Left renal pelvis (tissue), 4 donors: ENCODE measurements at regions not wholly inside any gene's neighbourhood (a gene's known extent, or its start where the extent isn't known, plus 50 kb on each side); places are given as distances from the start of the nearest gene placed in this dataset.

Source experiments
- DNase-seq, 4 donors: peaks; one replicate each; pipeline ENCODE4 v3.0.0-alpha.2; 2013; ENCODE audit warnings: low read depth in 4 of 4, low spot score in 3 of 4

DNA sequence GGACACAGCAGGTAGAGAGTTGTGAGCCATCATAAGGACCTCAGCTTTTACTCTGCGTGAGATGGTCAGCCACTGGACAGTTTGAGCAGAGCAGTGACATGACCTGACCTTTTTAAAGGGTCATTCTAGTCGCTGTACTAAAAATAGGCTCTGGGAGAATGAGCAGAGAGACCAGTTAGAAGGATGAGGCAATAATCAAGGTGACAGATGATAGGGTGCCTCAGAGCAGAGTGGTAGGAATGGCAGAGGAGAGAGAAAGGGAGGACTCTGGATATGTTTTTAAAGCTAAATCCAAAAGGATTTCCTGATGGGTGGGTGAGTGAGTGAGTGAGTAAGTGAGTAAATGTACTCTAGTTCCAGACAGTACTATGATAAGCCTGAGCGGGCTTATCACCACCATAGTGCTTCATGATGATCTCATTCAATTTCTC is 83.6 kb upstream of the ARHGAP5 start:
- no peak for DNase-seq

- DNase-seq: no peak
Measured at GRCh38 chr14:31994391-31995033, 82.6 kb upstream of the ARHGAP5 start.

DNA sequence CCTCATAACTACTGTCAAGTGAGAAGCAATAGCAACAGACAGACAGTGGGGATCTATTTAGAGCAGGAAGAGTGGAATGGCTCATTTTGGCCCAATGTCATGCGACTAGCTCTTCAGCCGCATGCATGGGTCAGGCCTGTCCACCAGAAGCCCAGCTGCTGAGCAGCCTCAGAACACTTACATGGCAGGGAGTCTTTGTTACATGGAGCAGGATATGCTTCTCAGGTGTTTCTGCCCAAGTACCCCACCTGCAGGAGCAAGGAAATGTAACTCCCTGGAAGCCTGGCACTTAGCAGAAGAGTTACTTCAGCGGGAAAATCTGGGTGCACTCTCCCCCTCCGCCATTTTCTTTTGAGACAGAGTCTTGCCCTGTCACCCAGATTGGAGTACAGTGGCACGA is 73.5 kb upstream of the ARHGAP5 start:
- no peak for DNase-seq

GRCh38 chr14:32004300-32004699 is 72.8 kb upstream of the ARHGAP5 start:
- DNase-seq: no peak

GRCh38 chr14:32005628-32006027 is 71.5 kb upstream of the ARHGAP5 start:
- no peak for DNase-seq

DNA sequence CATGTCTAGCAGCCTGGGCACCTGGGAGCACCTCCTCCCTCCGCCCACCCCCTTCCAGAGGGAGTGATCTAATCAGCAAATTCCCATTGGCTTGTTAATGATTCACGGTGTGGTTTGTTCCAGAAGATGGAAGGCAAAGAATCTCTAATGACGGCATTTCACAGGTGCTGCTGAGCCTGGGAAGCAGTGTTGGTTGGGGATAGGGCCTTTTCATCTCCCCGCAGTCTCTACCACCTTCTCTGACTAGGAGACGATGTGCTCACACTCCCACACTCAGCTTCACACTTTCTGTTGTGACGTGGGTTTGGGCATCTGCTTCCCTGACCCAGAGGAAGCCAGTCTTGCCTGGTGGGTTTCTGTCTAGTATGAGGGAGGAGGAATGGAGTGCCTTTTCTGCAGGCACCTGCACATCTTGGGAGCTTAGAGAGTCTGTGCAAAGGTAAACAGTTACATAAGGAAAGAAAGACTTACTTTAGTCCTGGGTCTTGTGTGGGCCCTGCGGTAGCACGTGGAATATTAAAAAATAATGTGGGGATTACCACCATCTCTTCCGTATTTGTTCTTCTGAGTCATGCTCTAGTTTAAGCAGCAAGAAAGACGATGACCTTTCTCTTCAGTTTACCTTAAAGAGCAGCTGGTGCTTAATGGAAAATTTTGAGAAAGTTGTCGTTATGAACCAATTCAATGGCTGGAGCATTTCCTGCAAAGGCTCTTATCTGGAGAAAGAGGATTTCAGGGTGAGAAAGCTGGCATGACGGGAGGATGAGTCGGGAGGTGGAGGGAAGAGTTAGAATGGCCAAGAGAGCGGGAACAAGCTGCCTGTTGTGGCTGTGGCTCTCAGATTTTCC is 70.6 kb upstream of the ARHGAP5 start:
- DNase-seq: no peak

- no peak for DNase-seq
Measured at GRCh38 chr14:32007755-32008362, 69.2 kb upstream of the ARHGAP5 start.

DNA sequence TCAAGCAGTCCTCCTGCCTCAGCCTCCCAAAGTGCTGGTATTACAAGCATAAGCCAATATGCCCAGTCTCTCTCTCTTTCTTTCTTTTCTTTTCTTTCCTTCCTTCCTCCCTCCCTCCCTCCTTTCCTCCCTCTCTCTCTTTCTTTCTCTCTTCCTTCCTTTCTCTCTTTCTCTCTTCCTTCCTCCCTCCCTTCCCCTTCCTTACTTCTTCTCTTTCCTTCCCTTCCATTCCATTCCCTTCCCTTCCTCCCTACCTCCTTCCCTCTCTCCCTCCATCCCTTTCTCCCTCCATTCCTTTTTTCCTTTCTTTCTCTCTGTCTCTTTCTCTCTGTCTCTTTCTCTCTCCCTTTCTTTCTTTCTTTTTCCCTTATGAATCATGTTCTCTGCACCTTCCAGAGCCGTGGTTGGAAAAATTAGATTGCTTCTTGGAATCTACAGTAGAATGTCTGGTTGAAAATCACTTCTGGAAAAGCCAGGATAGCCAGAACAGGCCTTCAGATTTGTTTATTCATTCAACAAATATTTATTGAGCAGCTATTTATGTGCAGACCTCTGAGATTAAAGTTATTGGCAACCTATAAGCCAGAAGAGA is 68.4 kb upstream of the ARHGAP5 start:
- no peak for DNase-seq

DNA sequence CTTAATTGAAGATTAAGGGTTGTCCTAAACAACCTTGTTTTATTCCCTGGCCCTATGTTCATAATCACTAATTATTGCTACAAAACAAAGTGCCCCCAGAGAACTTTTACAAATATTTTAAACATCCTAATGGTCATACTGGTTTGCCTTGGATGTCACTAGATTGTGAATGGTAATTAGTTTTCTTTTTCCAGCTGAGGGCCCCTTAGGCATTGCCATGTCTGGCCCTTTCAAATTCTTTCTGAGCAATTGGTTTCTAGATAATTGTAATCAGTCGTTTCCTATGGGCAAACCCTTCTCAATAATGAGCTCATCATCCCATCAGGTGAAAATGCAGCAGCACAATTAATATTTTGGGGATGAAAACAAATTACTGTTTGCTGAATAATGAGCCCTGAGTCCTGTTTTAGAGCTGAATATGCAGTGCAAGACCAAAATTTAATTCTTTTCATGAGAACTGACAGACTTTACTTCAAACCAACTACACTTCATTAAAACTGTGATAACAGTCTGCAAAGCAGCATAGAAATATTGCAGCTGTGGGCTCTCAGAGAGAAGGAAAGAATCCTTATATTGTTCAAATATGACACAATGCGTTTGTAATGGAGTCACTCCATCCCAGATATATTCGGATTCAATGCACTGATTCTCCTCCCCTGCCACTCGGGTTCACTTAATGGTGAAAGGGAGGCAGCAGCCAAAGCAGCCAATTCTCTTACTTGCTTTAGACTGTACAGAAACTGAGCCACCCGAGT is 67.7 kb upstream of the ARHGAP5 start:
- DNase-seq: no peak

GRCh38 chr14:32009976-32010581 is 67.0 kb upstream of the ARHGAP5 start:
- no peak for DNase-seq

- DNase-seq: no peak
Measured at GRCh38 chr14:32010604-32011125, 66.4 kb upstream of the ARHGAP5 start.

DNA sequence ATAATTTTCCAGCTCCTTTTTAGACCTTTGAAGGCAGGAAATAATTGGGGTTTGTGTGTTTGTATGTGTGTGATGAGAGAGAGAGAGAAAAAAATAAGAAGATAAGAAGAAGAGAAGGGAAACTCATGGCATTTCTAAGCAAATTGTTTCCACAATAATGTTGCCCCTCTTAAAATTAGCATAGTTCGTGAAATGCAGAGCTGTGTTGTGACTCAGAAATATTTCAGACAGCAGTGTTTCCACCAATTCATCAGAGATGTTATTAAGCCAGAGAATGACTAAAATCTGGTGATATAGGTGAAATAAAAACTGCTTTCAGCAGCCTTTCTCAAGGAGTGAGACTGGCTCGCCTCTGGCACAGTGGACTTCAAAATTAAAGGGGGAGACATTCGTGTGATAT is 65.9 kb upstream of the ARHGAP5 start:
- DNase-seq: no peak

GRCh38 chr14:32012062-32012461 is 65.0 kb upstream of the ARHGAP5 start:
- no peak for DNase-seq

DNA sequence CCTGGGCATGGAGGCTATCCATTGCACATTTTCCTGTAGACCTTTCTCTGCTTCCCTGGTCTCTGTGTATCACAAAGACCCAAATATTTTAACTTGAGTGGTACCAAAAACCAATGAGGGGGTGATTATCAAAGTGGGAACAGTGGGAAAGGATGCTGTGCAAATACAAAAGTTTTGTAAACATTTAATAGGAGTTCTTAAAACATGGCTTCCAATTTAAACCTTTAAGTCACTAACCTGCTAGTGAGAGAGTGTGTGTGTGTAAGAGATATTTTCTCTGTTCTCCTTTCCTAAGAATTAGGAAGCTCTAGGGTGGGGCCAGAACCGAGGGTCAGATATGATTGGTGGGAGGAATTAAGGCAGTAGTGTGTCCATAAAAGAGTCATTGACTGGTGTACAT is 64.5 kb upstream of the ARHGAP5 start:
- DNase-seq: no peak

- DNase-seq: no peak
Measured at GRCh38 chr14:32013083-32013482, 64.0 kb upstream of the ARHGAP5 start.

GRCh38 chr14:32014057-32014456 is 63.0 kb upstream of the ARHGAP5 start:
- no peak for DNase-seq

DNA sequence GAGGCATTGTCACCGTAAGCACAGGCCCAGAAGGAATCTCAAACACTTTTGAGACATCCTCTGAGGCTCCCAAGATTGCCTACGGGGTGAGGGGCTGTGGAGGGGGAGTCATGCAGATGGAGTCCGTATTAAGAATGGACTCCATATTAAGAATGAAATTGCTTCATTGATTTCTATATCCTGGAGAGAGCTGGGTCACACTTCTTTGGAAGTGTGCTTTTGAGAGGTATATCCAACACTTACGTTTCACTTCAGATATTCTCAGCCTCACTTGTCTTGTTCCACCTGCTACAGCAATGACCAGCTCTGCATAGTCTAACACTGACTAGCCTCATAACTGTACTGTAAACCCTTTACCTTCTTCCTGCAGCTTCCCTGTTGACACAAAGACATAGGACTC is 62.6 kb upstream of the ARHGAP5 start:
- DNase-seq: no peak

DNA sequence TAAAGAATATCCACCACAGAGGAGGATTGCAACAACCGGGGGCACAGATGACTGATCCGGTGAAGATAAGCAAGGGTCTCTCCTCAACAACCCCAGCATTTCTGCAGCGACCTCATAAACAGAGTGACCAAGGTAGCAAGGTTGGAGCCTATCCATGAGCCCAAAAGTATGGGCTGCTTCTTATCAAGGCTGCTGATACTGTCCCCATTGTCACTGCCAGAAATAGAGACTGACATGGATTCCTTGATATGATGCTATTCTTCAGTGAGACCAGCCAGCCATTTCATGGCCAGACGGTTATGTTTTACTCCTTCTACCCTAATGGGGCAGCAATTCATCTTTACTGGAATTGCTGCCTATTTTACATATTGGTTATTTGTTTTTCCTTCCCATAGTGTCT is 61.9 kb upstream of the ARHGAP5 start:
- DNase-seq: no peak

DNA sequence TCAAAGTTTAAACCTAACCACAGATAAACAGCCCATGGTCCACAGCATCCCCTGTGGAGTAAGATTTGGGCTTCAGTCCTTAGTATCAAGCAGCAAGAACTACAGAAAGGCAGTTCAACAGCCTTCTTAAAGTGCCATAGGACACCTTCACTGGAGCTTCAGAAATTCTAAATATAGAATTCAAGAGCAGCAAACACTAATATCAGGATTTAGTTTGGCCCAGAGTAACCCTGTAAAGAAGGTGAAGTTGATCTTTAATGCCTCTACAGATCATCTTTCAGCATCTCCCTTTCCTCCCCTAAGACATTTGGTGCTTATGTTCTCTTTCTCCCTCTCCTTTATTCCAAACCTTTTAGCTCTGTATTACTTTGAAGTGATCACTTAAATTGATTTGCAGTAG is 59.5 kb upstream of the ARHGAP5 start:
- no peak for DNase-seq
